HT-29 (cell line): ENCODE measurements at regions not wholly inside any gene's neighbourhood (a gene's known extent, or its start where the extent isn't known, plus 50 kb on each side); places are given as distances from the start of the nearest gene placed in this dataset.
"Not testable (repeated sequence)": the region's sequence is repeated elsewhere in the genome, so short reads cannot be mapped to it uniquely, and the experiment has no call there.

ENCODE experiments used
- DNase-seq: peaks from one replicate; pipeline ENCODE4 v3.0.0-alpha.2; 2015; ENCODE audit warnings: low spot score

DNA sequence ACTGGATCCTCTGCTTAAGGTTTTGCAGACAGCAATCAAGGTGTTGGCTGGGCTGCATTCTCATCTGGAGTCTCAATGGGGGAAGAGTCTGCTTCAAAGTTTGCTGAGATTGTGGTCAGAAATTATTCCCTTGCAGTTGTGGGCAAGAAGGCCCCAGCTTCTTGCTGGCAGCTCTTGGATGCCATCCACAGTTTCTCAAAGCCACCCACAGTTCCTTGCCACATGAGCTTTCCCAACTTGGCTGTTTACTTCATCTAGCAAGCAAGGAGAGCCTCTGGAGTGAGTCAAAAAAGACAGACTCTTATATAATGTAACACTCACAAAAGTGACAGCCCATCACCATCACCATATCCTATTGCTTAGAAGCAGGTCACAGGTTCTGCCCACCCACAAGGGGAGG lies 62.1 kb upstream of the ABHD2 start:
- DNase-seq, result no peak

DNA sequence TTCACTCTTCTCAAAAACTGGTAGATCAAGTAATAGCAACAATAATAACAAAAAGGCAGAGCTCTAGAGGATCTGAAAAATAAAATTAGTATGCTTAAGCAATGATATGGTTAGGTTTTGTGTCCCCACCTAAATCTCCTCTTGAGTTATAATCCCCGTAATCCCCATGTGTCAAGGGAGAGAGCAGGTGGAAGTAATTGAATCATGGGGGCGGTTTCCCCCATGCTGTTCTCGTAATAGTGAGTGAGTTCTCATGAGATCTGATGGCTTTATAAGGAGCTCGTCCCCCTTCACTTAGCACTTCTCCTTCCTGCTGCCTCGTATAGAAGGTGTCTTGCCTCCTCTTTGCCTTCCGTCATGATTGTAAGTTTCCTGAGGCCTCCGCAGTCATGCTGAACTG lies 60.2 kb upstream of the ABHD2 start:
- DNase-seq, result no peak

DNA sequence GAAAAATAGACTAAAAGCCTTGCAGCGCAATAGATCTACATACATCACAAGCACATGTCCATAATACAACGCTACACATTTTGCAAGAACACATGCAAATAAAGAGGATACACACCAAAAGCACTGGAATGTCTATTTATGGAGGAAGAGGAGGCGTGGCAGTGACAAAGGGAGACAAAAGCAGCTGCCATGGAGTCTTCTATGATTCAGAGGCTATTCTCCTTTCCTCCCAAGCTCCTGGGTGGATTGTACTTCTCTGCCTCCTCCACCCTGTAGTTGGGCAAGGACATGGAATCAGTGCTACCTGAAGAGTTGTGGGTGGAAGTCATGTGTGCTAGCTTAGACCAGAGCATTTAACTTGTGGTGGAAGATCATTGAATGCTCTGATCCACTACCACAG lies 57.9 kb upstream of the ABHD2 start:
- no peak for DNase-seq

DNA sequence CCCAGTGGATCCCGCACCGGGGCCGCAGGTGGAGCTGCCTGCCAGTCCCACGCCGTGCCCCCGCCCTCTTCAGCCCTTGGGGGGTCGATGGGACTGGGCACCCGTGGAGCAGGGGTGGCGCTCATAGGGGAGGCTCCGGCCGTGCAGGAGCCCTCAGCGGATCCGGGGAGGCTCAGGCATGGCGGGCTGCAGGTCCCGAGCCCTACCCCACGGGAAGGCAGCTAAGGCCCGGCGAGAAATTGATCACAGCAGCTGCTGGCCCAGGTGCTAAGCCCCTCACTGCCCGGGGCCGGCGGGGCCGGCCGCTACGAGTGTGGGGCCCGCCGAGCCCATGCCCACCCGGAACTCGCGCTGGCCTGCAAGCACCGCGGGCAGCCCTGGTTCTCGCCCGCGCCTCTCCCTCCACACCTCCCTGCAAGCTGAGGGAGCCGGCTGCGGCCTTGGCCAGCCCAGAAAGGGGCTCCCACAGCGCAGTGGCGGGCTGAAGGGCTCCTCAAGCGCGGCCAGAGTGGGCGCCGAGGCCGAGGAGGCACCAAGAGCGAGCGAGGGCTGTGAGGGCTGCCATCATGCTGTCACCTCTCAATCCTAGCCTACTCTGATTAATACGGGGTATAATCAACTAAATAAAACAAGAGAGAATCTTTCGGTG lies 56.5 kb upstream of the ABHD2 start:
- DNase-seq, result not testable (repeated sequence)

- peak; percentile 73 for DNase-seq
These were observed 54.0 kb upstream of the ABHD2 start for GRCh38 chr15:89034305-89034704.

- no peak for DNase-seq
These were observed 53.1 kb upstream of the ABHD2 start for GRCh38 chr15:89035150-89035549.

GRCh38 chr15:89035658-89036057 lies 52.6 kb upstream of the ABHD2 start:
- no peak for DNase-seq

DNA sequence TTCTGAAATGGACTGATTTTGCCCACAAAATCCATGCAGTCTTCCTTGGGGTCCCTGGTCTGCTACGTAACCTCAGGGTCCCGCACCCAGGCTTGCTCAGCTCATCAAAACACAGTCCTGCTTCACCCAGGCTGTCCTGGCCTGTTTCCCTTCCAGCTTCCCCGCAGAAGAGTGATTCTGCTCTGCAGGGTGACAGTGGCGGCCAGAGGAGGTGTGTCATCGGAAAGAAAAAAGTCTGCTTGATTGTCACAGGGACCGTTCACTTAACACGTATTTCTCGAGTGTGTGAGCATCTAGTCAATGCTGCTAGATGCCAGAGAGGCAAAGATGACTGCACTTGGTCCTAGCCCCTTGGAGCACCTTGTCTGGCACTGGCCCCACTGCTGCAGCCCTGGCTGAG lies 50.1 kb upstream of the ABHD2 start:
- DNase-seq, result no peak
